Thoracic aorta (tissue), 2 donors: ENCODE measurements at regions not wholly inside any gene's neighbourhood (a gene's known extent, or its start where the extent isn't known, plus 50 kb on each side); places are given as distances from the start of the nearest gene placed in this dataset.

Experiments
- ATAC-seq: fragments of 150-250 bp; one replicate; pipeline ENCODE4 v1.8.0; 2017; ENCODE audit warnings: low read depth; ENCODE audit not compliant: insufficient number of reproducible peaks, low FRiP score
- DNase-seq: peaks from one replicate; pipeline ENCODE4 v3.0.0-alpha.2; 2020; ENCODE audit warnings: low spot score
- H3K27ac ChIP-seq, 2 donors: fragments of 200-600 bp; sonication (generic); 1 replicate in 1 of 2; 2 replicates in 1 of 2; pipeline ENCODE4 v1.5.1; 2016; ENCODE audit warnings: mild to moderate bottlenecking in 2 of 2, moderate library complexity in 2 of 2
- H3K27me3 ChIP-seq: fragments of 200-600 bp; sonication (generic); replicated peaks from 2 replicates; pipeline ENCODE4 v1.6.0; 2016; ENCODE audit warnings: mild to moderate bottlenecking; ENCODE audit not compliant: insufficient read depth
- H3K36me3 ChIP-seq: fragments of 200-600 bp; sonication (generic); one replicate; pipeline ENCODE4 v1.5.1; 2016
- H3K4me1 ChIP-seq, 2 donors: fragments of 200-600 bp; sonication (generic); 1 replicate in 1 of 2; 2 replicates in 1 of 2; pipeline versions ENCODE4 v1.5.1 to v1.6.0; 2016; ENCODE audit warnings: low read depth in 2 of 2, mild to moderate bottlenecking in 1 of 2; ENCODE audit not compliant: control insufficient read depth in 1 of 2
- H3K4me3 ChIP-seq: fragments of 200-600 bp; sonication (generic); 2 replicates; pipeline ENCODE4 v1.5.1; 2016; ENCODE audit warnings: mild to moderate bottlenecking
- H3K9me3 ChIP-seq: fragments of 200-600 bp; sonication (generic); 2 replicates; pipeline ENCODE4 v1.5.1; 2016
- CTCF ChIP-seq: fragments of 200-600 bp; sonication (generic); IDR thresholded peaks from one replicate; pipeline ENCODE4 v1.5.1; 2019; ENCODE audit warnings: antibody characterized with exemption

DNA sequence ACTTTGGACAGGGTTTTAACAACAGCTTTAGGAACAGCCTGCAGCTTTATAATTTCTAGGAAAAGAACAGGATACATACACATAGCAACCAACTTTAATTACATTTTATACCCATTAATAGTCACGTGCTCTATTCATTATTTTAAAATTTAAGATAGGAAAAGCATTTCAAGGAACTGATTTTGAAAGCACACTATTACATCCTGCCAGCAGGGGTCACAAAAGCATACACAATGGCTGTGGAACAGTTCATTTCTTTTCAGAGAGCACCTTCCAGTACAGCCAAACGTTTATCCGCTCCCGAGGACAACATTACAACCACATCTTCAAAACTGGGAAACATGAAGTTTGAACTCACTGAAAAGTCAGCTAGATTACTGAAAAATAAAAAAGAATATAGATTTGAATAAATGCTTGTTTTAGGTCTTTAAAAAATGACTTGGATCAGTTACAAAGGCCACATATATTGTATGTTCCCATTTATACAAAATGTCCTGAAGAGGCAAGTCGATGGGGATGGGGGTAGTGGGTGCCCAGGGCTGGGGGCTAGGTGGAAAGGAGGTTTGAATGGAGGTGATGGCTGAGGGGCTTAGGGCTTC, 104.6 kb upstream of the EXOC2 start:
- Histone ChIP-seq H3K4me1 (no peaks in the 10 kb centered on the region), H3K4me3 (no peak overlapping the region), H3K36me3 (no peaks in the 10 kb centered on the region), H3K9me3 (no peaks in the 10 kb centered on the region), H3K27me3 (no peaks in the 10 kb centered on the region), H3K27ac (no peak overlapping the region)
- peak; percentile 66 for TF ChIP-seq CTCF
- no peak for DNase-seq
- no peak for ATAC-seq

GRCh38 chr6:795046-795685, 102.2 kb upstream of the EXOC2 start:
- Histone ChIP-seq H3K36me3 (no peaks in the 10 kb centered on the region), H3K4me1 (no peaks in the 10 kb centered on the region), H3K9me3 (no peaks in the 10 kb centered on the region), H3K27ac (no peak overlapping the region), H3K27me3 (no peaks in the 10 kb centered on the region), H3K4me3 (no peak overlapping the region)
- no peak for ATAC-seq
- TF ChIP-seq CTCF: no peak
- no peak for DNase-seq

DNA sequence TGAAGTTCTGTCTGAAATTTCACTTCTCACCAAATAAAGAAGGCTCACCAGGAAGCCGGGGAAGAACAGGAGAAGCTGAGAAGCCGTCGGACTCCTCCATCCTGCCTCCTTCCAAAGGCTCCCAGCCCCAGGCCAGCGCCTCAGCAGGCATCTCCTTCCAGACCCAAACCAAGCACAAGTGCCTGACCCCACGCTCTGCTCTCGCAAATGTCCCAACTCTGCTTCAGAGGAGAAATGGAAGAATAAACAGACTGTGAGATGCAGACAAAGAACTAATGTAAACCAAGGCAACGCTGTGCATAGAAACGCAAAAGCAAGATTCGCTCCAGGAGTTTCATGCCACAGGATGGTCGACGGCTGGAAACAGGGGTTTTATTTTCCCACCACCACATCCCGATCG, 100.3 kb upstream of the EXOC2 start:
- no peaks in the 10 kb centered on the region for H3K27me3 ChIP-seq
- TF ChIP-seq CTCF: no peak
- H3K4me3 ChIP-seq: no peak overlapping the region
- no peaks in the 10 kb centered on the region for H3K4me1 ChIP-seq
- DNase-seq (no peak), ATAC-seq (no peak)
- no peaks in the 10 kb centered on the region for H3K9me3 ChIP-seq
- no peaks in the 10 kb centered on the region for H3K36me3 ChIP-seq
- H3K27ac ChIP-seq: no peak overlapping the region

DNA sequence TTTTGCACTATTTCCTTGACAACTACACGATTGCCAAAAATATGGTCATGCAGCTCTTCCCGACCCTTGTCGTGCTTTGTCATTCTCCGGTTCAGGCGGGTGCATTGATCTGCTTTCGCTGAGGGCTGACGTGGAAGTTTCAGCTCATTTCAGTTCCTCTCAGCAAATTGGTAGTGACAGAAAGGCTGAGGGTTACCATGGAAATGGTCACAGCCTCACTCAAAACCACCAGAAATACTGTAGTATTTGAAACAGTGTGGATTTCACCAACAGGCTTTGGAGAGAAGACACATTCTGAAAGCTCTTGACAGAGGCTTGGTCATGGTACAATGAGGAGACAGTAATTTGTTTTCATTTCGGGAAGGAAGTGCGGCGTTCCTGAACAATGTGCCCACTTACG, 99.7 kb upstream of the EXOC2 start:
- no peak overlapping the region for H3K27ac ChIP-seq
- ATAC-seq: no peak
- no peaks in the 10 kb centered on the region for H3K36me3 ChIP-seq
- H3K4me3 ChIP-seq: no peak overlapping the region
- no peak for DNase-seq
- no peaks in the 10 kb centered on the region for H3K9me3 ChIP-seq
- H3K27me3 ChIP-seq: no peaks in the 10 kb centered on the region
- no peak for TF ChIP-seq CTCF
- no peaks in the 10 kb centered on the region for H3K4me1 ChIP-seq

DNA sequence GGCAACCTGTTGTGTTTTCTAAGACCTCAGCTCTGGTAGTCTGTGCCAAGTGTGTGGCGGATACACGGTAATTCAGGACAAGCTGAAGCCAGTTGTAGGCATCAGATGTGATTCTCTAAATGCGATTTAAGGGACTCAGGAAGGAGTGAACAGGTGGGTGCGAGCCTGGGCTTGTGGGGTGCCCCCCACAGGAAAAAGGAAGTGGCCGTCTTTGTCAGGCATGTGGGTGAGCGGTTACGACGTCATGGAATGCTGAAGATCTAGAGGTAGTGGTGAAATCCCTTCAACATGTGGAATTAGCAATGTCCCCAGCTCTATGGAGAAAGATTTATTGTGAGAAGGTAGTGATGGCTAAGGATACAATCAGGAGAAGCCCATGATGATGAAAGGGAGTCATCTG, 95.1 kb upstream of the EXOC2 start:
- DNase-seq (no peak), ATAC-seq (no peak)
- TF ChIP-seq CTCF: no peak

More for the DNA sequence above, 95.1 kb upstream of the EXOC2 start:
- Histone ChIP-seq H3K4me1 (no peaks in the 10 kb centered on the region), H3K9me3 (no peaks in the 10 kb centered on the region), H3K27me3 (no peaks in the 10 kb centered on the region), H3K27ac (no peak overlapping the region), H3K36me3 (no peaks in the 10 kb centered on the region), H3K4me3 (no peak overlapping the region)
